Erythroblast (primary cell): ENCODE measurements at regions not wholly inside any gene's neighbourhood (a gene's known extent, or its start where the extent isn't known, plus 50 kb on each side); places are given as distances from the start of the nearest gene placed in this dataset.

Experiments used
- GATA1 ChIP-seq: IDR thresholded peaks from 2 replicates; pipeline ENCODE4 v1.6.1; 2011; ENCODE audit warnings: low read depth, mild to moderate bottlenecking, control low read depth, low read length, moderate library complexity
- POLR2A ChIP-seq: IDR thresholded peaks from 2 replicates; pipeline ENCODE4 v1.6.1; 2011; ENCODE audit warnings: mild to moderate bottlenecking, low read length

DNA sequence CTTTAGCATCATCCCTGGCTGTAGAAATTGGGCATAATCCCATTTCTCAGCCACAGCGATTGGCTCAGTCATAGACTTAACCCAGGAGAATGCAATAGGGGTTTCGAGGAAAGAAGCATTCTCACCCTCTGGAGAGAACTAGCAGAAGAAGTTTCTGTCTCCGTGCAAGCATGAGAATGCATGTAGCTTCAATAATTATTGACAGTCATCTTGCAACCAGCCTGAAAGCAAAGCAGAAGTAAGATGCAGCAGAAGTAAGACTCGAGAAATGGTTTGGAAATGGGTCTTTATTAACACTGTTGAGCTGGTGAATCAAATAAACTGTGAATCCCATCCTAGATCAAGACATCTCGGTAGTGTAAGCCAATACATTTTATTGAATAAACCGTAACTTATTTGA, 828.8 kb upstream of the GJE1 start:
- TF ChIP-seq POLR2A, result no peak
- TF ChIP-seq GATA1, result no peak
